Breast epithelium (tissue), 4 donors: ENCODE measurements at regions not wholly inside any gene's neighbourhood (a gene's known extent, or its start where the extent isn't known, plus 50 kb on each side); places are given as distances from the start of the nearest gene placed in this dataset.
A peak's percentile ranks its signal among the peaks of the same experiment; 100 is the strongest.

Experiments used
- DNase-seq, 2 donors: peaks; one replicate each; pipeline ENCODE4 v3.0.0-alpha.2; 2019; ENCODE audit warnings: low spot score in 2 of 2
- H3K27ac ChIP-seq, 2 donors: fragments of 200-600 bp; sonication (generic) in 1 of 2; one replicate each; pipeline ENCODE4 v1.5.1; 2016 to 2019; ENCODE audit warnings: mild to moderate bottlenecking in 1 of 2
- H3K27me3 ChIP-seq, 2 donors: fragments of 200-600 bp; sonication (generic) in 1 of 2; one replicate each; pipeline versions ENCODE4 v1.5.1 to v1.6.0; 2017 to 2019; ENCODE audit warnings: control low read depth in 1 of 2, mild to moderate bottlenecking in 1 of 2
- H3K36me3 ChIP-seq: fragments of 200-600 bp; one replicate; pipeline ENCODE4 v1.5.1; 2019
- H3K4me1 ChIP-seq, 2 donors: fragments of 200-600 bp; sonication (generic); one replicate each; pipeline ENCODE4 v1.5.1; 2016 to 2019; ENCODE audit warnings: control low read depth in 1 of 2
- H3K4me3 ChIP-seq, 3 donors: fragments of 200-600 bp; sonication (generic); 1 replicate in 2 of 3; 2 replicates in 1 of 3; pipeline ENCODE4 v1.5.1; 2016 to 2019; ENCODE audit warnings: mild to moderate bottlenecking in 3 of 3, moderate library complexity in 2 of 3
- H3K9me3 ChIP-seq, 2 donors: fragments of 200-600 bp; sonication (generic) in 1 of 2; one replicate each; pipeline ENCODE4 v1.5.1; 2016 to 2019; ENCODE audit warnings: control low read depth in 1 of 2
- POLR2A ChIP-seq: fragments of 450-650 bp; IDR thresholded peaks from one replicate; pipeline ENCODE4 v1.6.1; 2016; ENCODE audit warnings: antibody characterized with exemption, mild to moderate bottlenecking, moderate library complexity
- POLR2AphosphoS5 ChIP-seq, 3 donors: sonication (generic); formaldehyde crosslinking; IDR thresholded peaks; one replicate each; pipeline ENCODE4 v1.6.1; 2017; ENCODE audit warnings: antibody characterized with exemption in 3 of 3
- intact Hi-C: fragments of 100-400 bp; cut with DNase I; formaldehyde crosslinking; loops from one replicate; pipeline ENCODE4 v1.15.1; 2023; ENCODE audit warnings: low total_unique reads
- TF ChIP-seq, protein P1 (sequence below), 3 donors: fragments of 450-650 bp; IDR thresholded peaks; one replicate each; pipeline ENCODE4 v1.5.1; 2016 to 2017; ENCODE audit warnings: antibody characterized with exemption in 3 of 3, mild to moderate bottlenecking in 3 of 3, moderate library complexity in 3 of 3

DNA sequence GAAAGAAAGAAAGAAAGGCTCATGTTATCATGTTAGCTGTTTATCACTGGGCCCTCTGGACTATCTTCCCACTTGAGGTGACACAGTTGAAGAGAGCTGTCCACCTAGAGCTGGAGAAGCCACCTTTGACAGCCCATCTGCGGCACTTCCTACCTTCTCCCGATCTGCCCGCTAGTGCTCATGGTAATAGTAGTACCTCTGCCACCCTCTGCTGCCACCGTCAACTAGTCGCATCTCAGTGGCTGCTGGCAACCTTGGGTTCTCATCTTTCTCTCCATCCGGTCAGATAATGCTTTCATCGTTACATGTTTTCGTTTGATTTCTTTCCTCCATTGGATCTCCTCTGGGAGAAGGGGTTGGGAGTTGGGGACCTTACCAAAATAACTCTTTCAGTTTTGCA is 63.2 kb upstream of the COPS8 start:
- no peak overlapping the region for H3K27ac ChIP-seq
- no peak overlapping the region for H3K4me3 ChIP-seq
- H3K27me3 ChIP-seq = no peaks in the 10 kb centered on the region
- H3K36me3 ChIP-seq = no peaks in the 10 kb centered on the region
- no peak for DNase-seq
- intact Hi-C loops = no loop called here
- H3K4me1 ChIP-seq = no peaks in the 10 kb centered on the region
- H3K9me3 ChIP-seq = no peaks in the 10 kb centered on the region
- no peak for TF ChIP-seq POLR2AphosphoS5 (IDR thresholded peaks at IDR 0.05)
- TF ChIP-seq, protein P1, sequence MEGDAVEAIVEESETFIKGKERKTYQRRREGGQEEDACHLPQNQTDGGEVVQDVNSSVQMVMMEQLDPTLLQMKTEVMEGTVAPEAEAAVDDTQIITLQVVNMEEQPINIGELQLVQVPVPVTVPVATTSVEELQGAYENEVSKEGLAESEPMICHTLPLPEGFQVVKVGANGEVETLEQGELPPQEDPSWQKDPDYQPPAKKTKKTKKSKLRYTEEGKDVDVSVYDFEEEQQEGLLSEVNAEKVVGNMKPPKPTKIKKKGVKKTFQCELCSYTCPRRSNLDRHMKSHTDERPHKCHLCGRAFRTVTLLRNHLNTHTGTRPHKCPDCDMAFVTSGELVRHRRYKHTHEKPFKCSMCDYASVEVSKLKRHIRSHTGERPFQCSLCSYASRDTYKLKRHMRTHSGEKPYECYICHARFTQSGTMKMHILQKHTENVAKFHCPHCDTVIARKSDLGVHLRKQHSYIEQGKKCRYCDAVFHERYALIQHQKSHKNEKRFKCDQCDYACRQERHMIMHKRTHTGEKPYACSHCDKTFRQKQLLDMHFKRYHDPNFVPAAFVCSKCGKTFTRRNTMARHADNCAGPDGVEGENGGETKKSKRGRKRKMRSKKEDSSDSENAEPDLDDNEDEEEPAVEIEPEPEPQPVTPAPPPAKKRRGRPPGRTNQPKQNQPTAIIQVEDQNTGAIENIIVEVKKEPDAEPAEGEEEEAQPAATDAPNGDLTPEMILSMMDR (IDR thresholded peaks at IDR 0.05) = no peak
- TF ChIP-seq POLR2A = no peak

DNA sequence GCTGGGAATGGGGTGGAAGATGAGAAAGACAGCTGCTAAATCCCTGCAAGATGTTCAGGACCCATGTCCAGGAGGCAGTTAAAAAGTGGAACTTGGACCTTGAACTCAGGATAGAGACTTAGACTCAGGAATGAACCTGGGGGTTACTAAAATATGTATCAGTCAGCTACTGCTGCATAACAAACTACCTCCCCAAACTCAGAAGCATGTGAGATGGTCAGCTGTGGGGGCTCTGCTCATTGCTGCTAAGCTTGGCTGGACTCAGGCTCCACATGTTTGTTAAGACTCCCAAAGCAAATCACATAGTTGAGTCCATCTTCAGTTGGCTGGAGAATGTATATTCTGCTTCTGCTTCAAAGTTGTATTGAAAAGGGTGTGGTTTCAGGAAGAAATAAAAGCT is 61.4 kb upstream of the COPS8 start:
- DNase-seq = no peak
- no peaks in the 10 kb centered on the region for H3K4me1 ChIP-seq
- H3K36me3 ChIP-seq = no peaks in the 10 kb centered on the region
- H3K4me3 ChIP-seq = no peak overlapping the region
- H3K9me3 ChIP-seq = no peaks in the 10 kb centered on the region
- no peaks in the 10 kb centered on the region for H3K27me3 ChIP-seq
- TF ChIP-seq POLR2A (no peak), POLR2AphosphoS5 (IDR thresholded peaks at IDR 0.05) (no peak)
- TF ChIP-seq, protein P1 (IDR thresholded peaks at IDR 0.05) = no peak
- intact Hi-C loops = no loop called here
- no peak overlapping the region for H3K27ac ChIP-seq

DNA sequence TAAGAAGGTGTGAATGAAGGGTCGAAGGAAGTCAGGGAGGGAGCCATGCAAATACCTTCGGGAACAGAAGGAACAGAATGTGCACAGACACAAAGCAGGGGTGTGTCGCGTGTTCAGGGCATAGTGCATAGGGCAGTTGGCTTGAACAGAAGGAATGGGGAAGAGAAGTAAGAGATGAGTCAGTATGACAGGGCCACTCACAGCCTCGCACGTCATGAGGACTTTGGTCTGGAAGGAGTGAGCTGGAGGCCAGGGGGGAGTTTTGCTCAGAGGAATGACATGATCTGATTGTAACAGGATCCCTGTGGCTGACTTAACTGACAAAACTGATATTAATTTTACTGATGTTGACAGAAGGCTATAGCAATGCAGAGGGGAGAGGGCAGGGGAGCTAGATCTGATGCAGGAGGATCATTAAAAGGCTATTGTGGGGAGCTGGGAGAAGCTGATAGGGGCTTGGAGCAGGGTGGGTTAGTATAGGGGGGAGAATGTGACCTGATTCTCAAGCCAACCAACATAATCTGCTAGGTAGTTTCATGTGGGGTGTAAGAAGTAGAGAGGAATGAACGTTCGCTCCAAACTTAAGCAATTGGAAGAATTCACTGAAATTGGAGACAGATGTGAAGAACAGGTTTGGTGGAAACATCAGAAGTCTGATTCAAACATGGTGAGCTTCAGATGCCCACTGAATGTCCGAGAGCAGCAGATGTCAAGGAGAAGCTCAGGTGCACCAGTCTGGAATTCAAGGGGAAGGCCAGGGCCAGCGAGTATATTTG is 60.4 kb upstream of the COPS8 start:
- no peak for DNase-seq
- TF ChIP-seq, protein P1 (IDR thresholded peaks at IDR 0.05) = no peak
- no peak for TF ChIP-seq POLR2AphosphoS5 (IDR thresholded peaks at IDR 0.05)
- TF ChIP-seq POLR2A = no peak
- H3K4me1 ChIP-seq = no peaks in the 10 kb centered on the region
- no peaks in the 10 kb centered on the region for H3K9me3 ChIP-seq
- H3K4me3 ChIP-seq = no peak overlapping the region
- H3K27me3 ChIP-seq = no peaks in the 10 kb centered on the region
- intact Hi-C loops = no loop called here
- H3K27ac ChIP-seq = no peak overlapping the region
- no peaks in the 10 kb centered on the region for H3K36me3 ChIP-seq

DNA sequence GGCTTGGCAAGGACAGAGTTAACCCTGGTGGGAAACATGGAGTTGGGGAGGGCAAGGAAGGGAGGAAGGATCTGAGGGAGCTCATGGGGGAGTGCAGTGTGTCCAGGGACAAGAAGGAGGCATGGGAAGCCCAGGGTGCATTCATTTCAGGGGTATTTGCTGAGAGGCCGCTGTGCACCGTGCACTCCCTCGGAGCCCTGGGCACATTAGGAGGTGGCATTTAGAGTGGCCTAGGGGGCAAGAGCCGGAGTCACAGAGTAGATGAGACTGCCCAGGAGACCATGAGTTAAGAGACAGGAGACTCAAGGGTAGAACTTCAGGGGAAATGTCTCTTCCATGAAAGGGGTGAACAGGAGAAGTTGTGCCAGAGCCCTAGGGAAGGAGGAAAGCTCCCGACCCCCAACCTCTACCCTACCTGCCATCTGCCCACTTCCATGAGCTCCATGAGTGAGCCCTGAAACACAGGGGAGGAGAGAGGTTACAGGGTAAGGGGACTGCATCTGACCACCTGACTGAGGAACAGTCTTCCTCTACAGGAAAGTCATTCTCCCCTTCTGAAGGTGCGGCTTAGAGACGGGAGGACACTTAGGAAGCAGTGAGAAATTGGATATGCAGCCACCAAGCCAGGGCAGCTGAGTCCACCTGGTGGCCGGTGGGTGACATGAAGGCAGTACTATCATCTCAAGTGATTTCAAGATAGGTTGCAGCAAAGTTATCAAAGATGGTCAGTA is 58.5 kb upstream of the COPS8 start:
- no peaks in the 10 kb centered on the region for H3K4me1 ChIP-seq
- H3K4me3 ChIP-seq = no peak overlapping the region
- no peak overlapping the region for H3K27ac ChIP-seq
- no peaks in the 10 kb centered on the region for H3K9me3 ChIP-seq
- H3K36me3 ChIP-seq = no peaks in the 10 kb centered on the region
- TF ChIP-seq, protein P1 (IDR thresholded peaks at IDR 0.05) = peak; percentile 92 to 95 (median 93)
- TF ChIP-seq POLR2AphosphoS5 (IDR thresholded peaks at IDR 0.05) = no peak
- intact Hi-C loops = no loop called here
- H3K27me3 ChIP-seq = no peaks in the 10 kb centered on the region
- peak; percentile 74 to 75 for DNase-seq

DNA sequence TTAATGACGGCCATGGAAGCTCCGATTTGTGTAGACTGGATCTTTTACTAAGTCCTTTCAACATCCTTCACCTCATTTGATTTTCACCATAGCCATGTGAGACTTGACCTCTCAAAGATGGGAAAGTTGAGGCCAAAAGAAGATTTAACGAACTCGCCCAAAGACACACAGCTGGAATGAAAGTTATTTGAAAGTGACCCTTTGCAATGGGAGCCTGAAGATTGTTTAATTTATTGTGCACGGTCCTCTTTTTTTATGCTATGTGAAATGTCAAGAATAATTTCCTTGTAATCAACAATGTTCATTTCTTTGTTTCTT is 58.0 kb upstream of the COPS8 start:
- no peak overlapping the region for H3K4me3 ChIP-seq
- H3K36me3 ChIP-seq = no peaks in the 10 kb centered on the region
- intact Hi-C loops = no loop called here
- DNase-seq = no peak
- H3K9me3 ChIP-seq = no peaks in the 10 kb centered on the region
- no peak overlapping the region for H3K27ac ChIP-seq
- no peaks in the 10 kb centered on the region for H3K4me1 ChIP-seq
- TF ChIP-seq POLR2A (no peak), POLR2AphosphoS5 (IDR thresholded peaks at IDR 0.05) (no peak)
- TF ChIP-seq, protein P1 (IDR thresholded peaks at IDR 0.05) = no peak
- H3K27me3 ChIP-seq = no peaks in the 10 kb centered on the region
